H1 (cell line): ENCODE measurements at regions not wholly inside any gene's neighbourhood (a gene's known extent, or its start where the extent isn't known, plus 50 kb on each side); places are given as distances from the start of the nearest gene placed in this dataset.

ENCODE experiments used
- CTCF ChIA-PET: fragments of 300-600 bp; sonication (Branson Sonifier 250); formaldehyde crosslinking; loops from one replicate; lab custom pipeline; 2021; ENCODE audit not compliant: partially characterized antibody; lab: Charles Lee
- POLR2A ChIA-PET: fragments of 300-600 bp; sonication (Branson Sonifier 250); formaldehyde crosslinking; loops from one replicate; lab custom pipeline; 2021; ENCODE audit warnings: inconsistent platforms; ENCODE audit not compliant: partially characterized antibody; lab: Charles Lee
- DNase-seq, 2 experiments: peaks; one replicate each; pipeline versions ENCODE4 v3.0.0 to v3.0.0-alpha.2; 2010 to 2022; ENCODE audit warnings: low spot score in 2 of 2, low read depth in 1 of 2, mixed read lengths in 1 of 2
- FAIRE-seq: peaks from 2 replicates; lab custom pipeline; 2011; peaks lifted over from hg19 to GRCh38; lab: Jason Lieb, UNC
- H2AFZ ChIP-seq: 2 replicates; pipeline ENCODE4 v1.8.1; 2012; ENCODE audit warnings: low read length, inconsistent platforms
- H2AK5ac ChIP-seq: 2 replicates; pipeline ENCODE4 v1.6.1; 2013; ENCODE audit warnings: low read depth, low read length
- H2BK120ac ChIP-seq: replicated peaks from 2 replicates; pipeline ENCODE3; 2013; ENCODE audit warnings: low read depth, low read length, inconsistent platforms
- H2BK12ac ChIP-seq: 2 replicates; pipeline ENCODE4 v1.6.1; 2013; ENCODE audit warnings: low read depth, low read length
- H2BK15ac ChIP-seq: 2 replicates; pipeline ENCODE4 v1.6.1; 2013; ENCODE audit warnings: low read length
- H2BK20ac ChIP-seq: 2 replicates; pipeline ENCODE4 v1.6.1; 2013; ENCODE audit warnings: low read length
- H2BK5ac ChIP-seq: 2 replicates; pipeline ENCODE4 v1.6.1; 2013; ENCODE audit warnings: low read depth, low read length
- H3K14ac ChIP-seq: 2 replicates; pipeline ENCODE4 v1.6.1; 2013; ENCODE audit warnings: inconsistent platforms; ENCODE audit not compliant: insufficient read length
- H3K18ac ChIP-seq: 2 replicates; pipeline ENCODE4 v1.6.1; 2013; ENCODE audit warnings: low read length; ENCODE audit errors: extremely low read depth
- H3K23ac ChIP-seq: 2 replicates; pipeline ENCODE4 v1.6.1; 2013; ENCODE audit warnings: inconsistent platforms; ENCODE audit not compliant: insufficient read length
- H3K23me2 ChIP-seq: 2 replicates; pipeline ENCODE4 v1.6.1; 2013; ENCODE audit warnings: low read depth, low read length
- H3K27ac ChIP-seq: 2 replicates; pipeline ENCODE4 v1.6.1; 2011; ENCODE audit warnings: low read depth, low read length, inconsistent platforms
- H3K27me3 ChIP-seq, 4 experiments: replicated peaks in 1 of 4; 1 replicate in 1 of 4; 2 replicates in 3 of 4; pipeline versions ENCODE4 v1.6.1 to v1.8.1; 2011 to 2013; ENCODE audit warnings: low read length in 3 of 4, mild to moderate bottlenecking in 3 of 4, inconsistent platforms in 2 of 4, mixed read lengths in 2 of 4, moderate library complexity in 1 of 4; ENCODE audit not compliant: control insufficient read depth in 3 of 4, insufficient read depth in 3 of 4; ENCODE audit errors: extremely low read depth in 1 of 4
- H3K36me3 ChIP-seq, 4 experiments: 2 replicates each; pipeline versions ENCODE4 v1.6.1 to v1.8.1; 2011 to 2013; ENCODE audit warnings: mild to moderate bottlenecking in 4 of 4, low read length in 3 of 4, moderate library complexity in 2 of 4, control low read depth in 1 of 4, inconsistent platforms in 1 of 4; ENCODE audit not compliant: insufficient read depth in 4 of 4, control insufficient read depth in 2 of 4
- H3K4ac ChIP-seq: replicated peaks from 2 replicates; pipeline ENCODE3; 2013; ENCODE audit warnings: low read length, low read depth, mixed read lengths, inconsistent platforms; ENCODE audit not compliant: insufficient read length
- H3K4me1 ChIP-seq, 4 experiments: replicated peaks in 1 of 4; 1 replicate in 1 of 4; 2 replicates in 3 of 4; pipeline versions ENCODE4 v1.6.1 to v1.8.1; 2011 to 2013; ENCODE audit warnings: low read length in 3 of 4, inconsistent platforms in 2 of 4, mixed read lengths in 1 of 4; ENCODE audit not compliant: insufficient read depth in 4 of 4, control insufficient read depth in 3 of 4
- H3K4me2 ChIP-seq, 2 experiments: 2 replicates each; pipeline versions ENCODE4 v1.6.1 to v1.8.1; 2011 to 2013; ENCODE audit warnings: low read depth in 2 of 2, low read length in 2 of 2, control low read depth in 1 of 2, inconsistent platforms in 1 of 2, mild to moderate bottlenecking in 1 of 2; ENCODE audit not compliant: insufficient read depth in 1 of 2
- H3K4me3 ChIP-seq, 4 experiments: fragments of 200-600, 300-600 bp in 1 of 4; sonication (generic), shearing (Covaris generic), sonication (Bioruptor Twin) in 1 of 4; 2 replicates each; pipeline versions ENCODE4 v1.5.1 to v1.8.1; 2011 to 2016; ENCODE audit warnings: low read length in 4 of 4, low read depth in 3 of 4, control low read depth in 2 of 4, inconsistent platforms in 2 of 4, mild to moderate bottlenecking in 2 of 4, mixed read lengths in 1 of 4, moderate library complexity in 1 of 4; ENCODE audit not compliant: insufficient read depth in 2 of 4; ENCODE audit errors: extremely low read depth in 1 of 4
- H3K56ac ChIP-seq: replicated peaks from 2 replicates; pipeline ENCODE3; 2013; ENCODE audit warnings: low read depth, mild to moderate bottlenecking, mixed read lengths, low read length, inconsistent platforms; ENCODE audit not compliant: insufficient read length
- H3K79me1 ChIP-seq: 2 replicates; pipeline ENCODE4 v1.6.1; 2013; ENCODE audit warnings: low read depth, low read length, control low read depth
- H3K79me2 ChIP-seq, 2 experiments: 2 replicates each; pipeline versions ENCODE4 v1.6.1 to v1.8.1; 2012 to 2013; ENCODE audit warnings: low read length in 2 of 2, mild to moderate bottlenecking in 2 of 2, inconsistent platforms in 1 of 2; ENCODE audit not compliant: insufficient read depth in 2 of 2, control insufficient read depth in 1 of 2
- H3K9ac ChIP-seq, 4 experiments: replicated peaks in 1 of 4; 1 replicate in 1 of 4; 2 replicates in 3 of 4; pipeline versions ENCODE4 v1.6.1 to v1.8.1; 2011 to 2013; ENCODE audit warnings: low read depth in 3 of 4, low read length in 3 of 4, control low read depth in 2 of 4, mild to moderate bottlenecking in 2 of 4, moderate library complexity in 2 of 4, inconsistent platforms in 1 of 4; ENCODE audit errors: extremely low read depth in 1 of 4
- H3K9me3 ChIP-seq, 2 experiments: 2 replicates each; pipeline versions ENCODE4 v1.6.1 to v1.8.1; 2012 to 2013; ENCODE audit warnings: mild to moderate bottlenecking in 2 of 2, moderate library complexity in 2 of 2, control low read depth in 1 of 2, inconsistent platforms in 1 of 2, low read depth in 1 of 2, low read length in 1 of 2, mixed read lengths in 1 of 2; ENCODE audit not compliant: insufficient read depth in 2 of 2
- H4K20me1 ChIP-seq, 2 experiments: replicated peaks in 1 of 2; 2 replicates each; pipeline versions ENCODE3 to v1.8.1; 2011 to 2013; ENCODE audit warnings: inconsistent platforms in 2 of 2, low read length in 2 of 2, mild to moderate bottlenecking in 1 of 2; ENCODE audit not compliant: insufficient read depth in 2 of 2, control insufficient read depth in 1 of 2
- H4K5ac ChIP-seq: 2 replicates; pipeline ENCODE4 v1.6.1; 2013; ENCODE audit warnings: low read length, low read depth, mixed read lengths, inconsistent platforms; ENCODE audit not compliant: insufficient read length
- H4K8ac ChIP-seq: 2 replicates; pipeline ENCODE4 v1.8.0; 2013; ENCODE audit warnings: mild to moderate bottlenecking, moderate library complexity, low read length, inconsistent platforms; ENCODE audit not compliant: insufficient read depth; ENCODE audit errors: extremely low read depth
- H4K91ac ChIP-seq: replicated peaks from 2 replicates; pipeline ENCODE3; 2013; ENCODE audit warnings: low read length, mixed read lengths, inconsistent platforms; ENCODE audit not compliant: insufficient read length
- ASH2L ChIP-seq: fragments of 200-600, 300-600 bp; sonication (generic); IDR thresholded peaks from one replicate; pipeline ENCODE4 v1.7.1; 2017; ENCODE audit warnings: low read length
- HDAC2 ChIP-seq, 2 experiments: fragments of 300-600 bp in 1 of 2; sonication (generic) in 1 of 2; IDR thresholded peaks; 2 replicates each; pipeline ENCODE4 v1.6.1; 2011 to 2012; ENCODE audit warnings: low read depth in 2 of 2, low read length in 2 of 2, mild to moderate bottlenecking in 2 of 2, moderate library complexity in 2 of 2, borderline replicate concordance in 1 of 2, inconsistent platforms in 1 of 2
- RAD21 ChIP-seq, 2 experiments: IDR thresholded peaks in 1 of 2; conservative IDR thresholded peaks in 1 of 2; 2 replicates each; pipeline ENCODE4 v1.6.1; 2011; ENCODE audit warnings: low read depth in 2 of 2, low read length in 2 of 2, improper control_type of control experiment in 1 of 2, inconsistent platforms in 1 of 2, mild to moderate bottlenecking in 1 of 2, moderate library complexity in 1 of 2
- WGBS, 2 experiments: shearing (Covaris generic) in 1 of 2; methylation state at CpG; one replicate each; pipeline versions ENCODE4 v1.1.6 to v1.1.7; 2013 to 2015; ENCODE audit warnings: low lambda C conversion rate in 2 of 2, mixed read lengths in 2 of 2, inconsistent platforms in 1 of 2, low coverage in 1 of 2, missing lambda C conversion rate in 1 of 2; ENCODE audit not compliant: insufficient replicate concordance in 2 of 2, insufficient coverage in 1 of 2, insufficient read length in 1 of 2; ENCODE audit errors: extremely low coverage in 1 of 2, missing lambda C conversion rate in 1 of 2; 5-methylcytosine and 5-hydroxymethylcytosine counted together

DNA sequence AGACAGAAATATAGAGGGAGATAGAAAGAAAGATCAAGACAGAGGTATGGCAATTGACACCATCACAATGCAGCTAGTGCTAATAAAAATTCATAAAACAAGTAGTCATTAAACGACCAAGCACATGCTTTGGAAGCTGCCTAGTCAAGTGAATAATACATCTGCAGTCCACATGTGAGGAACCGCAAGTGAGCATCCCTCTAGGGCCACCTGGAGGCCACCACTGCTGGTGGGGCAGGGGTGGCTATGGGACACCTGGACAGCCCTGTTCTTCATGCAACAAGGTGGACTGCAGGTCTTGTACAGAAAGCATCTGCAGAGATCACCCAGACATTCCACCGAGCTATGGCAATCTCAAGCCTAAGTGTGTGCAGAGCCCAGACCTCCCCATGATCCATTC, 451.1 kb upstream of the PFKP start:
- Histone ChIP-seq H3K23me2 (peaks cover 2% of the 10 kb centered on the region; the same call in 1 of the 2 replicates), H3K4me3 (no peak overlapping the region), H2AFZ (no peak overlapping the region), H3K23ac (no peak overlapping the region), H3K4ac (no peak overlapping the region), H2BK5ac (no peak overlapping the region), H3K27ac (no peak overlapping the region), H3K79me2 (no peaks in the 10 kb centered on the region), H3K79me1 (no peaks in the 10 kb centered on the region), H4K5ac (no peak overlapping the region), H3K27me3 (no peaks in the 10 kb centered on the region), H2BK20ac (no peak overlapping the region), H2AK5ac (no peak overlapping the region), H3K4me1 (peaks cover under 1 to 1% (median 1%) of the 10 kb centered on the region in 4 experiments; a peak in 4 of 7 replicates), H4K8ac (no peak overlapping the region), H3K4me2 (no peak overlapping the region), H4K20me1 (no peaks in the 10 kb centered on the region), H3K56ac (no peak overlapping the region), H2BK120ac (no peak overlapping the region), H2BK12ac (no peak overlapping the region), H3K36me3 (no peaks in the 10 kb centered on the region), H2BK15ac (no peak overlapping the region), H3K9ac (no peak overlapping the region), H3K18ac (no peak overlapping the region), H3K9me3 (no peaks in the 10 kb centered on the region), H3K14ac (no peak overlapping the region), H4K91ac (no peak overlapping the region)
- CTCF ChIA-PET, result interaction anchor here (1.6 kb wide), 1 partner anchor 13 kb away, joined by 4 read pairs; no protein-coding TSS in a partner anchor
- no peak for DNase-seq
- no peak for FAIRE-seq
- POLR2A ChIA-PET, result no interaction called here
- WGBS, 2 experiments, result 91% methylated on average over 3 of the region's 3 CpGs; no CpG with 5 or more reads in 1 of the 2 experiments
- peak in 1 of 2 experiments; percentile 23; a peak in 3 of 4 replicates for TF ChIP-seq RAD21 (IDR thresholded peaks at IDR 0.05 in 1 of 2, conservative IDR thresholded peaks at IDR 0.05 in 1 of 2; ENCODE audit: low read depth in 2 of 2, low read length in 2 of 2)
- TF ChIP-seq HDAC2 (IDR thresholded peaks at IDR 0.05; ENCODE audit: borderline replicate concordance in 1 of 2, low read depth in 2 of 2, low read length in 2 of 2), result no peak
- no peak for TF ChIP-seq ASH2L
